HepG2 (cell line): ENCODE measurements at regions not wholly inside any gene's neighbourhood (a gene's known extent, or its start where the extent isn't known, plus 50 kb on each side); places are given as distances from the start of the nearest gene placed in this dataset.
A peak's percentile ranks its signal among the peaks of the same experiment; 100 is the strongest.

Experiments used
- ATF7 ChIP-seq, 2 experiments: fragments of 450-650 bp in 1 of 2; sonication (generic) in 1 of 2; formaldehyde crosslinking in 1 of 2; IDR thresholded peaks; 2 replicates each; pipeline versions ENCODE4 v1.4.0 to v1.6.1; 2016 to 2020; ENCODE audit warnings: antibody characterized with exemption in 1 of 2, mild to moderate bottlenecking in 1 of 2, missing genetic modification reagents in 1 of 2
- BRCA1 ChIP-seq: sonication (generic); formaldehyde crosslinking; IDR thresholded peaks from 2 replicates; pipeline ENCODE4 v1.4.0; 2020; ENCODE audit warnings: missing genetic modification reagents
- CBX2 ChIP-seq, 2 experiments: fragments of 200-600 bp in 1 of 2; sonication (generic); formaldehyde crosslinking in 1 of 2; IDR thresholded peaks; 2 replicates each; pipeline versions ENCODE4 v1.7.0 to v1.8.1; 2018 to 2022; ENCODE audit warnings: low read depth in 2 of 2, low read length in 1 of 2, mild to moderate bottlenecking in 1 of 2, missing genetic modification reagents in 1 of 2
- KAT8 ChIP-seq: IDR thresholded peaks from 2 replicates; pipeline ENCODE4 v1.6.1; 2016; ENCODE audit warnings: missing genetic modification reagents, missing compliant biosample characterization
- MAF1 ChIP-seq: sonication (generic); formaldehyde crosslinking; IDR thresholded peaks from 2 replicates; pipeline ENCODE4 v1.5.0; 2020; ENCODE audit warnings: missing genetic modification reagents, borderline replicate concordance
- MBNL3 ChIP-seq: fragments of 250-450 bp; sonication (Bioruptor Pico); conservative IDR thresholded peaks from 2 replicates; pipeline ENCODE4 v1.8.0; 2022; ENCODE audit warnings: mild to moderate bottlenecking, inconsistent platforms
- POGK ChIP-seq: sonication (generic); formaldehyde crosslinking; conservative IDR thresholded peaks from 2 replicates; pipeline ENCODE4 v1.8.0; 2022; ENCODE audit warnings: mild to moderate bottlenecking, moderate library complexity, missing genetic modification reagents
- PRDM15 ChIP-seq: sonication (generic); formaldehyde crosslinking; IDR thresholded peaks from 2 replicates; pipeline ENCODE4 v1.4.0; 2020; ENCODE audit warnings: missing genetic modification reagents
- RNF2 ChIP-seq: fragments of 450-650 bp; conservative IDR thresholded peaks from 2 replicates; pipeline ENCODE4 v1.6.1; 2016; ENCODE audit warnings: low read depth
- TEAD2 ChIP-seq: sonication (generic); formaldehyde crosslinking; IDR thresholded peaks from 2 replicates; pipeline ENCODE4 v1.9.0; 2021; ENCODE audit warnings: missing genetic modification reagents
- ZBTB1 ChIP-seq: sonication (generic); formaldehyde crosslinking; IDR thresholded peaks from 2 replicates; pipeline ENCODE4 v1.4.0; 2020; ENCODE audit warnings: missing genetic modification reagents, borderline replicate concordance
- ZFP41 ChIP-seq: sonication (generic); formaldehyde crosslinking; IDR thresholded peaks from 2 replicates; pipeline ENCODE4 v1.4.0; 2020; ENCODE audit warnings: mild to moderate bottlenecking, missing genetic modification reagents, borderline replicate concordance
- ZNF33B ChIP-seq: sonication (generic); formaldehyde crosslinking; IDR thresholded peaks from 2 replicates; pipeline ENCODE4 v1.5.1; 2020; ENCODE audit warnings: mild to moderate bottlenecking, missing genetic modification reagents
- ZNF660 ChIP-seq: sonication (generic); formaldehyde crosslinking; IDR thresholded peaks from 2 replicates; pipeline ENCODE4 v1.5.1; 2020; ENCODE audit warnings: mild to moderate bottlenecking, low read depth, missing genetic modification reagents, borderline replicate concordance
- ZSCAN22 ChIP-seq: sonication (generic); formaldehyde crosslinking; IDR thresholded peaks from 2 replicates; pipeline ENCODE4 v1.4.0; 2020; ENCODE audit warnings: mild to moderate bottlenecking, missing genetic modification reagents
- TF ChIP-seq, protein P1 (sequence below): sonication (generic); formaldehyde crosslinking; IDR thresholded peaks from 2 replicates; pipeline ENCODE4 v1.8.0; 2022; ENCODE audit warnings: missing genetic modification reagents, mild to moderate bottlenecking, moderate library complexity, borderline replicate concordance
- TF ChIP-seq, protein P2 (sequence below): sonication (generic); formaldehyde crosslinking; IDR thresholded peaks from 2 replicates; pipeline ENCODE4 v1.5.1; 2020; ENCODE audit warnings: mild to moderate bottlenecking, missing genetic modification reagents, borderline replicate concordance

GRCh38 chr15:100715571-100716455 is 113.4 kb downstream of the ASB7 start (continued):
- TF ChIP-seq ZFP41 (CRISPR knock-in tag): no peak
- no peak for TF ChIP-seq MBNL3 (CRISPR knock-in tag)
- TF ChIP-seq, protein P1, sequence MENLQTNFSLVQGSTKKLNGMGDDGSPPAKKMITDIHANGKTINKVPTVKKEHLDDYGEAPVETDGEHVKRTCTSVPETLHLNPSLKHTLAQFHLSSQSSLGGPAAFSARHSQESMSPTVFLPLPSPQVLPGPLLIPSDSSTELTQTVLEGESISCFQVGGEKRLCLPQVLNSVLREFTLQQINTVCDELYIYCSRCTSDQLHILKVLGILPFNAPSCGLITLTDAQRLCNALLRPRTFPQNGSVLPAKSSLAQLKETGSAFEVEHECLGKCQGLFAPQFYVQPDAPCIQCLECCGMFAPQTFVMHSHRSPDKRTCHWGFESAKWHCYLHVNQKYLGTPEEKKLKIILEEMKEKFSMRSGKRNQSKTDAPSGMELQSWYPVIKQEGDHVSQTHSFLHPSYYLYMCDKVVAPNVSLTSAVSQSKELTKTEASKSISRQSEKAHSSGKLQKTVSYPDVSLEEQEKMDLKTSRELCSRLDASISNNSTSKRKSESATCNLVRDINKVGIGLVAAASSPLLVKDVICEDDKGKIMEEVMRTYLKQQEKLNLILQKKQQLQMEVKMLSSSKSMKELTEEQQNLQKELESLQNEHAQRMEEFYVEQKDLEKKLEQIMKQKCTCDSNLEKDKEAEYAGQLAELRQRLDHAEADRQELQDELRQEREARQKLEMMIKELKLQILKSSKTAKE (CRISPR knock-in tag): peak; percentile 90
- no peak for TF ChIP-seq TEAD2 (CRISPR knock-in tag)
- no peak; the same call in 1 of the 2 replicates for TF ChIP-seq ZNF33B
- no peak for TF ChIP-seq MAF1
- TF ChIP-seq ZNF660: no peak
- no peak for TF ChIP-seq PRDM15 (CRISPR knock-in tag)
- peak; percentile 31; the same call in 1 of the 2 replicates for TF ChIP-seq RNF2
- TF ChIP-seq ZBTB1 (CRISPR knock-in tag): no peak
- TF ChIP-seq ATF7 (IDR thresholded peaks at IDR 0.05): no peak
- TF ChIP-seq ATF7 (CRISPR knock-in tag; IDR thresholded peaks at IDR 0.05): no peak
- TF ChIP-seq CBX2 (IDR thresholded peaks at IDR 0.05; ENCODE audit: low read depth, low read length): no peak
- no peak for TF ChIP-seq CBX2 (CRISPR knock-in tag; IDR thresholded peaks at IDR 0.05; ENCODE audit: low read depth)
- TF ChIP-seq BRCA1: no peak
- TF ChIP-seq, protein P2, sequence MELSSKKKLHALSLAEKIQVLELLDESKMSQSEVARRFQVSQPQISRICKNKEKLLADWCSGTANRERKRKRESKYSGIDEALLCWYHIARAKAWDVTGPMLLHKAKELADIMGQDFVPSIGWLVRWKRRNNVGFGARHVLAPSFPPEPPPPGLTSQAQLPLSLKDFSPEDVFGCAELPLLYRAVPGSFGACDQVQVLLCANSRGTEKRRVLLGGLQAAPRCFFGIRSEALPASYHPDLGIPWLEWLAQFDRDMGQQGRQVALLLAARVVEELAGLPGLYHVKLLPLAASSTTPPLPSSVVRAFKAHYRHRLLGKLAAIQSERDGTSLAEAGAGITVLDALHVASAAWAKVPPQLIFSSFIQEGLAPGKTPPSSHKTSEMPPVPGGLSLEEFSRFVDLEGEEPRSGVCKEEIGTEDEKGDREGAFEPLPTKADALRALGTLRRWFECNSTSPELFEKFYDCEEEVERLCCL (CRISPR knock-in tag): no peak
- no peak for TF ChIP-seq ZSCAN22 (CRISPR knock-in tag)
- TF ChIP-seq KAT8 (CRISPR knock-in tag): peak; percentile 67; the same call in 1 of the 2 replicates
- peak; percentile 62; the same call in 1 of the 2 replicates for TF ChIP-seq POGK (CRISPR knock-in tag)
